PC-3 (cell line): ENCODE measurements at regions not wholly inside any gene's neighbourhood (a gene's known extent, or its start where the extent isn't known, plus 50 kb on each side); places are given as distances from the start of the nearest gene placed in this dataset.

Source experiments
- CTCF ChIP-seq: fragments of 300-600 bp; sonication (generic); conservative IDR thresholded peaks from 2 replicates; pipeline ENCODE4 v1.5.1; 2017; ENCODE audit warnings: antibody characterized with exemption, low read depth, mild to moderate bottlenecking, low read length
- EZH2 ChIP-seq: fragments of 300-600 bp; sonication (generic); IDR thresholded peaks from one replicate; pipeline ENCODE4 v1.6.1; 2017; ENCODE audit warnings: antibody characterized with exemption, mild to moderate bottlenecking, low read length; ENCODE audit not compliant: unreplicated experiment

DNA sequence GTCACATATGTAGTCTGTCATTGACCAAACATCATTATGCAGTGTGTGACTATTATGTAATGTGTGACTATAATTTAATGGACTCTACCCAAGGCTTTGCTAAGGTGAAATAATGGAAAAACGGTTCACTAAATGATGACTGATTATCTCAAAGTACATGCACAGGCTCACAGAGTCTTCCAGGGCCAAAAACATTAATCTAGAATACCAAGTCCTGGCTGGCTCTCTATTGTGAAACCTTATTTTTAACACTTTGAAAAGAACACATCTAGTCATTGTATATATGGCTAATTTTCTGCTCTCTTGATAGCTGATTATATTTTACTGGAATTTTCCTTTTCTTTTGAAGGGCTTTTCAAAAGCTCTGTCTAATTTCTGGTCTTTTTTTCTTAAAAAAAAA lies 102.9 kb upstream of the THUMPD2 start:
- TF ChIP-seq CTCF (no peak), EZH2 (no peak)
